ENCODE measurements at regions not wholly inside any gene's neighbourhood (a gene's known extent, or its start where the extent isn't known, plus 50 kb on each side); places are given as distances from the start of the nearest gene placed in this dataset.

- H3K27ac ChIP-seq, result no peak overlapping the region
- no peak overlapping the region for H3K4me3 ChIP-seq
- 55 to 72% methylated on average over 3 of the region's 3 CpGs for WGBS, 2 donors (ENCODE audit: low coverage in 1 of 2)
- intact Hi-C loops (cut with DNase I; ENCODE audit: low total_unique reads) (no loop called here), in situ Hi-C loops (cut with MboI; ENCODE audit: low pct_ligation_motif_present in 1 of 4, low pct_unique_long_range_greater_than_20kb in 1 of 4, low sequenced_read_pairs in 3 of 4) (no loop called here)
- TF ChIP-seq CTCF (IDR thresholded peaks at IDR 0.05), result no peak
- no peak for TF ChIP-seq EP300 (IDR thresholded peaks at IDR 0.05; ENCODE audit: low read depth)
- no peak for TF ChIP-seq POLR2AphosphoS5 (IDR thresholded peaks at IDR 0.05)
- no peak for TF ChIP-seq POLR2A (IDR thresholded peaks at IDR 0.05)
- no peaks in the 10 kb centered on the region for H3K36me3 ChIP-seq
- no peaks in the 10 kb centered on the region for H3K4me1 ChIP-seq
- no peaks in the 10 kb centered on the region for H3K27me3 ChIP-seq
- DNase-seq, result no peak
- H3K9me3 ChIP-seq, result no peaks in the 10 kb centered on the region
Measured at GRCh38 chr14:49221316-49221715, 364.9 kb downstream of the RPS29 start.

GRCh38 chr14:49220492-49220891 is 365.7 kb downstream of the RPS29 start:
- Histone ChIP-seq H3K27ac (no peak overlapping the region), H3K27me3 (no peaks in the 10 kb centered on the region), H3K9me3 (no peaks in the 10 kb centered on the region), H3K4me1 (no peaks in the 10 kb centered on the region), H3K36me3 (no peaks in the 10 kb centered on the region), H3K4me3 (no peak overlapping the region)
- intact Hi-C loops (cut with DNase I; ENCODE audit: low total_unique reads), result no loop called here
- no peak for DNase-seq
- in situ Hi-C loops (cut with MboI; ENCODE audit: low pct_ligation_motif_present in 1 of 4, low pct_unique_long_range_greater_than_20kb in 1 of 4, low sequenced_read_pairs in 3 of 4), result no loop called here
- TF ChIP-seq EP300 (IDR thresholded peaks at IDR 0.05; ENCODE audit: low read depth), result no peak
- TF ChIP-seq CTCF (IDR thresholded peaks at IDR 0.05), result no peak
- no peak for TF ChIP-seq POLR2A (IDR thresholded peaks at IDR 0.05)
- TF ChIP-seq POLR2AphosphoS5 (IDR thresholded peaks at IDR 0.05), result no peak
- WGBS, 2 donors (ENCODE audit: low coverage in 1 of 2), result 25 to 54% methylated on average over 1 to 3 of the region's 3 CpGs

- Histone ChIP-seq H3K4me1 (no peaks in the 10 kb centered on the region), H3K9me3 (no peaks in the 10 kb centered on the region), H3K27ac (no peak overlapping the region), H3K36me3 (no peaks in the 10 kb centered on the region), H3K4me3 (no peak overlapping the region), H3K27me3 (no peaks in the 10 kb centered on the region)
- 14 to 53% methylated on average over 1 to 5 of the region's 5 CpGs for WGBS, 2 donors (ENCODE audit: low coverage in 1 of 2)
- no peak for DNase-seq
- TF ChIP-seq EP300 (IDR thresholded peaks at IDR 0.05; ENCODE audit: low read depth), result no peak
- no peak for TF ChIP-seq POLR2AphosphoS5 (IDR thresholded peaks at IDR 0.05)
- TF ChIP-seq POLR2A (IDR thresholded peaks at IDR 0.05), result no peak
- TF ChIP-seq CTCF (IDR thresholded peaks at IDR 0.05), result no peak
- in situ Hi-C loops (cut with MboI; ENCODE audit: low pct_ligation_motif_present in 1 of 4, low pct_unique_long_range_greater_than_20kb in 1 of 4, low sequenced_read_pairs in 3 of 4), result no loop called here
- intact Hi-C loops (cut with DNase I; ENCODE audit: low total_unique reads), result no loop called here
Measured at GRCh38 chr14:49218436-49219092, 367.6 kb downstream of the RPS29 start.

GRCh38 chr14:49212721-49213120 is 373.5 kb downstream of the RPS29 start:
- Histone ChIP-seq H3K27ac (no peak overlapping the region), H3K27me3 (no peaks in the 10 kb centered on the region), H3K9me3 (no peaks in the 10 kb centered on the region), H3K4me3 (no peak overlapping the region), H3K36me3 (no peaks in the 10 kb centered on the region), H3K4me1 (no peaks in the 10 kb centered on the region)
- 80 to 83% methylated on average over 3 to 4 of the region's 4 CpGs for WGBS, 2 donors (ENCODE audit: low coverage in 1 of 2)
- in situ Hi-C loops (cut with MboI; ENCODE audit: low pct_ligation_motif_present in 1 of 4, low pct_unique_long_range_greater_than_20kb in 1 of 4, low sequenced_read_pairs in 3 of 4), result no loop called here
- TF ChIP-seq POLR2AphosphoS5 (IDR thresholded peaks at IDR 0.05), result no peak
- no peak for TF ChIP-seq CTCF (IDR thresholded peaks at IDR 0.05)
- no peak for DNase-seq
- intact Hi-C loops (cut with DNase I; ENCODE audit: low total_unique reads), result no loop called here
